GM12878 (cell line): ENCODE measurements at regions not wholly inside any gene's neighbourhood (a gene's known extent, or its start where the extent isn't known, plus 50 kb on each side); places are given as distances from the start of the nearest gene placed in this dataset.

Source experiments
- ATAC-seq: fragments of 200-7000 bp; cut with Tn5 transposase; 3 replicates; pipeline ENCODE4 v1.9.1; 2020; ENCODE audit warnings: mild to moderate bottlenecking, moderate library complexity
- BruUV-seq: library from RNA; stranded (reverse); fragments of 400-500 nt; replicated peaks from 2 replicates; lab custom pipeline; 2021; lab: Mats Ljungman, UMichigan
- CTCF ChIA-PET: fragments of 300-600 bp; sonication (Branson Sonifier 250); formaldehyde crosslinking; extraction: SDS; loops from one replicate; lab custom pipeline; 2021; ENCODE audit warnings: inconsistent platforms; lab: Yijun Ruan, JAX
- POLR2A ChIA-PET: fragments of 350-600 bp; formaldehyde crosslinking; extraction: SDS; loops from one replicate; lab custom pipeline; 2021; ENCODE audit warnings: inconsistent platforms; lab: Charles Lee
- RAD21 ChIA-PET: fragments of 300-600 bp; sonication (Branson Sonifier 250); formaldehyde crosslinking; loops from one replicate; lab custom pipeline; 2023; ENCODE audit warnings: antibody characterized with exemption; ENCODE audit not compliant: unreplicated experiment; lab: Charles Lee
- SMC1A ChIA-PET: fragments of 300-600 bp; sonication (Branson Sonifier 250); formaldehyde crosslinking; loops from one replicate; lab custom pipeline; 2023; ENCODE audit not compliant: unreplicated experiment, uncharacterized antibody; lab: Charles Lee
- DNase-seq: peaks from one replicate; pipeline ENCODE4 v3.0.0-alpha.2; 2011; ENCODE audit warnings: low read depth, low spot score
- FAIRE-seq: peaks from 3 replicates; lab custom pipeline; 2011; peaks lifted over from hg19 to GRCh38; lab: Jason Lieb, UNC
- H2AFZ ChIP-seq: 2 replicates; pipeline ENCODE4 v1.6.0; 2011; ENCODE audit warnings: low read depth, low read length, control low read depth; ENCODE audit not compliant: control insufficient read depth
- H3K27ac ChIP-seq: 2 replicates; pipeline ENCODE4 v1.5.1; 2011; ENCODE audit warnings: control low read depth; ENCODE audit not compliant: control insufficient read depth, insufficient read depth
- H3K27me3 ChIP-seq, 2 experiments: replicated peaks in 1 of 2; 2 replicates each; pipeline versions ENCODE4 v1.6.0 to v1.6.1; 2011; ENCODE audit warnings: low read length in 1 of 2; ENCODE audit not compliant: control insufficient read depth in 2 of 2, insufficient read depth in 2 of 2
- H3K36me3 ChIP-seq, 2 experiments: 2 replicates each; pipeline ENCODE4 v1.5.1; 2011; ENCODE audit warnings: low read length in 1 of 2; ENCODE audit not compliant: control insufficient read depth in 2 of 2, insufficient read depth in 2 of 2
- H3K4me1 ChIP-seq: 2 replicates; pipeline ENCODE4 v1.6.1; 2011; ENCODE audit warnings: mild to moderate bottlenecking, low read length, moderate library complexity, mixed read lengths; ENCODE audit not compliant: control insufficient read depth, insufficient read depth
- H3K4me2 ChIP-seq: 2 replicates; pipeline ENCODE4 v1.6.0; 2011; ENCODE audit warnings: control low read depth; ENCODE audit not compliant: control insufficient read depth, insufficient read depth
- H3K4me3 ChIP-seq: fragments of 200-600 bp; sonication (generic); 2 replicates; pipeline ENCODE4 v1.5.1; 2016
- H3K79me2 ChIP-seq: 2 replicates; pipeline ENCODE4 v1.6.0; 2011; ENCODE audit warnings: low read length; ENCODE audit not compliant: control insufficient read depth, insufficient read depth
- H3K9ac ChIP-seq: 2 replicates; pipeline ENCODE4 v1.8.0; 2011; ENCODE audit warnings: low read length, control low read depth, mixed read lengths; ENCODE audit not compliant: control insufficient read depth, insufficient read depth
- H3K9me3 ChIP-seq: replicated peaks from 3 replicates; pipeline ENCODE4 v1.5.1; 2011; ENCODE audit warnings: mild to moderate bottlenecking, low read length; ENCODE audit not compliant: control insufficient read depth, insufficient read depth
- H4K20me1 ChIP-seq: 2 replicates; pipeline ENCODE4 v1.6.0; 2011; ENCODE audit not compliant: control insufficient read depth, insufficient read depth
- BCL3 ChIP-seq: IDR thresholded peaks from 2 replicates; pipeline ENCODE4 v1.6.1; 2011; ENCODE audit warnings: borderline replicate concordance, low read depth, mild to moderate bottlenecking, moderate library complexity, low read length; ENCODE audit not compliant: insufficient read depth, poor library complexity, severe bottlenecking
- CHD1 ChIP-seq: IDR thresholded peaks from 2 replicates; pipeline ENCODE4 v1.6.1; 2012; ENCODE audit warnings: low read depth, low read length, improper control_type of control experiment
- CHD2 ChIP-seq: IDR thresholded peaks from 2 replicates; pipeline ENCODE4 v1.6.1; 2011; ENCODE audit warnings: low read depth, low read length, improper control_type of control experiment, borderline replicate concordance
- CREB1 ChIP-seq: IDR thresholded peaks from 2 replicates; pipeline ENCODE4 v1.6.1; 2012; ENCODE audit warnings: low read depth, mild to moderate bottlenecking, inconsistent platforms
- E2F4 ChIP-seq: IDR thresholded peaks from 2 replicates; pipeline ENCODE4 v1.6.1; 2012; ENCODE audit warnings: low read depth, low read length, improper control_type of control experiment
- IKZF2 ChIP-seq, 2 experiments: fragments of 450-650 bp; IDR thresholded peaks; 2 replicates each; pipeline ENCODE4 v1.6.1; 2017; ENCODE audit warnings: mild to moderate bottlenecking in 2 of 2, moderate library complexity in 2 of 2
- MXI1 ChIP-seq: fragments of 150-350 bp; IDR thresholded peaks from 2 replicates; pipeline ENCODE4 v1.6.1; 2011; ENCODE audit warnings: low read depth, mild to moderate bottlenecking, inconsistent platforms, low read length, improper control_type of control experiment
- NBN ChIP-seq: fragments of 450-650 bp; IDR thresholded peaks from 2 replicates; pipeline ENCODE4 v1.6.1; 2016
- RUNX3 ChIP-seq: IDR thresholded peaks from 2 replicates; pipeline ENCODE4 v1.6.1; 2012; ENCODE audit warnings: low read length, inconsistent platforms
- SMARCA5 ChIP-seq: fragments of 450-650 bp; IDR thresholded peaks from 2 replicates; pipeline ENCODE4 v1.6.1; 2017; ENCODE audit warnings: mild to moderate bottlenecking
- TCF7 ChIP-seq: IDR thresholded peaks from 2 replicates; pipeline ENCODE4 v1.6.1; 2014; ENCODE audit warnings: antibody characterized with exemption, borderline replicate concordance
- ZNF274 ChIP-seq: IDR thresholded peaks from one replicate; pipeline ENCODE4 v1.8.0; 2011; ENCODE audit not compliant: insufficient read length, insufficient read depth
- in situ Hi-C: fragments of 300-500 bp; cut with MboI; formaldehyde crosslinking; loops from 9 replicates; pipeline ENCODE4 v1.14.3; 2018; ENCODE audit warnings: mixed read lengths
- intact Hi-C: fragments of 100-400 bp; cut with micrococcal nuclease; formaldehyde crosslinking; loops from one replicate; pipeline ENCODE4 v1.14.2; 2022; ENCODE audit not compliant: unreplicated experiment
- TF ChIP-seq, protein P1 (sequence below): IDR thresholded peaks from 2 replicates; pipeline ENCODE4 v1.6.1; 2012; ENCODE audit warnings: low read length, inconsistent platforms
- TF ChIP-seq, protein P2 (sequence below): fragments of 450-650 bp; formaldehyde crosslinking; IDR thresholded peaks from 2 replicates; pipeline ENCODE4 v1.4.0; 2020; ENCODE audit warnings: mild to moderate bottlenecking, moderate library complexity
- TF ChIP-seq, protein P3 (sequence below): fragments of 450-650 bp; IDR thresholded peaks from 2 replicates; pipeline ENCODE4 v1.6.1; 2017; ENCODE audit warnings: mild to moderate bottlenecking, low read depth, inconsistent platforms; ENCODE audit not compliant: poor library complexity, severe bottlenecking

DNA sequence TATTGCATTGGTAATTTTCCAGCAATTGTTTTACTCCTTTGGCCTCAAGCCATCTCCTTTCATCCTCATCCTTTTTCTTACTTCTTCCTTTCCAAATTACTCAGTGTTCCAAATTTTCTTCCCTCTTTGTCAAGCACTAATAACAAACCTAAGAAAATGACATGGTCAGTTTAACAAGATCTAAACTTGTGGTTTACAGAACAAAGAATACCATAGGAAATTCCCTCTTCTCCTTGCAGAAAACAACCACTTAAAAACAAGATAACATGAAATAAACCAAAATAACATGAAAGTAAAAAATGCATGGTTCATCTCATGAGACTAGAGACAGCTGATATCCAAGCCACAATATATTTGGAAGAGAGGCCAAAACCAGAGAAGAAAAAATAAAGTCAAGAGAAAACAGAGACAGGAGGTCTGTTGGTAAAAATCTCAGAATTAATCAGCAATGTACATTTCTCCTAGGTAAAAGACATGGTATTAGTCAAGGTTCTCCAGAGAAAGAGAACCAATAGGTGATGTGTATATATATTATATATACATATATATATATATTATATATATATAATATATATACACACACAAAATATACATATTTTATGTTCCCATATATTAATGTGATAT lies 51.0 kb upstream of the SENP6 start:
- H3K27me3 ChIP-seq, result no peaks in the 10 kb centered on the region
- H3K79me2 ChIP-seq, result no peaks in the 10 kb centered on the region
- H4K20me1 ChIP-seq, result no peaks in the 10 kb centered on the region
- ATAC-seq, result peak; percentile 68
- in situ Hi-C loops, result no loop called here
- RAD21 ChIA-PET, result no interaction called here
- no peak for DNase-seq
- H3K9me3 ChIP-seq, result no peaks in the 10 kb centered on the region; the same call in 2 of the 3 replicates
- H3K36me3 ChIP-seq, result no peaks in the 10 kb centered on the region
- intact Hi-C loops, result no loop called here
- H3K4me1 ChIP-seq, result peaks cover 4% of the 10 kb centered on the region; the same call in 1 of the 2 replicates
- H3K9ac ChIP-seq, result no peak overlapping the region
- CTCF ChIA-PET, result interaction anchor here (0.6 to 0.7 kb wide), 2 partner anchors 12 to 13 kb away, joined by 3 read pairs; no protein-coding TSS in a partner anchor
- BruUV-seq, result no TSS peak
- H3K4me3 ChIP-seq, result no peak overlapping the region
- no peak overlapping the region for H3K27ac ChIP-seq
- POLR2A ChIA-PET, result no interaction called here
- FAIRE-seq, result no peak
- no peak overlapping the region for H2AFZ ChIP-seq
- no peak overlapping the region for H3K4me2 ChIP-seq
- SMC1A ChIA-PET, result interaction anchor here (0.6 to 2.2 kb wide), 6 partner anchors 8 to 302 kb away, joined by 3 to 6 read pairs (median 3); no protein-coding TSS in a partner anchor
- no peak for TF ChIP-seq CHD1
- peak; percentile 59; the same call in 1 of the 2 replicates for TF ChIP-seq TCF7
- TF ChIP-seq, protein P1, sequence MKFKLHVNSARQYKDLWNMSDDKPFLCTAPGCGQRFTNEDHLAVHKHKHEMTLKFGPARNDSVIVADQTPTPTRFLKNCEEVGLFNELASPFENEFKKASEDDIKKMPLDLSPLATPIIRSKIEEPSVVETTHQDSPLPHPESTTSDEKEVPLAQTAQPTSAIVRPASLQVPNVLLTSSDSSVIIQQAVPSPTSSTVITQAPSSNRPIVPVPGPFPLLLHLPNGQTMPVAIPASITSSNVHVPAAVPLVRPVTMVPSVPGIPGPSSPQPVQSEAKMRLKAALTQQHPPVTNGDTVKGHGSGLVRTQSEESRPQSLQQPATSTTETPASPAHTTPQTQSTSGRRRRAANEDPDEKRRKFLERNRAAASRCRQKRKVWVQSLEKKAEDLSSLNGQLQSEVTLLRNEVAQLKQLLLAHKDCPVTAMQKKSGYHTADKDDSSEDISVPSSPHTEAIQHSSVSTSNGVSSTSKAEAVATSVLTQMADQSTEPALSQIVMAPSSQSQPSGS, result peak; percentile 28; the same call in 1 of the 2 replicates
- TF ChIP-seq NBN, result no peak
- TF ChIP-seq SMARCA5, result no peak
- TF ChIP-seq RUNX3, result peak; percentile 79
- TF ChIP-seq MXI1, result no peak
- peak; percentile 69 to 72 for TF ChIP-seq IKZF2 (IDR thresholded peaks at IDR 0.05)
- no peak for TF ChIP-seq CREB1
- no peak for TF ChIP-seq ZNF274
- TF ChIP-seq BCL3, result no peak
- no peak for TF ChIP-seq E2F4
- no peak for TF ChIP-seq CHD2
- TF ChIP-seq, protein P2, sequence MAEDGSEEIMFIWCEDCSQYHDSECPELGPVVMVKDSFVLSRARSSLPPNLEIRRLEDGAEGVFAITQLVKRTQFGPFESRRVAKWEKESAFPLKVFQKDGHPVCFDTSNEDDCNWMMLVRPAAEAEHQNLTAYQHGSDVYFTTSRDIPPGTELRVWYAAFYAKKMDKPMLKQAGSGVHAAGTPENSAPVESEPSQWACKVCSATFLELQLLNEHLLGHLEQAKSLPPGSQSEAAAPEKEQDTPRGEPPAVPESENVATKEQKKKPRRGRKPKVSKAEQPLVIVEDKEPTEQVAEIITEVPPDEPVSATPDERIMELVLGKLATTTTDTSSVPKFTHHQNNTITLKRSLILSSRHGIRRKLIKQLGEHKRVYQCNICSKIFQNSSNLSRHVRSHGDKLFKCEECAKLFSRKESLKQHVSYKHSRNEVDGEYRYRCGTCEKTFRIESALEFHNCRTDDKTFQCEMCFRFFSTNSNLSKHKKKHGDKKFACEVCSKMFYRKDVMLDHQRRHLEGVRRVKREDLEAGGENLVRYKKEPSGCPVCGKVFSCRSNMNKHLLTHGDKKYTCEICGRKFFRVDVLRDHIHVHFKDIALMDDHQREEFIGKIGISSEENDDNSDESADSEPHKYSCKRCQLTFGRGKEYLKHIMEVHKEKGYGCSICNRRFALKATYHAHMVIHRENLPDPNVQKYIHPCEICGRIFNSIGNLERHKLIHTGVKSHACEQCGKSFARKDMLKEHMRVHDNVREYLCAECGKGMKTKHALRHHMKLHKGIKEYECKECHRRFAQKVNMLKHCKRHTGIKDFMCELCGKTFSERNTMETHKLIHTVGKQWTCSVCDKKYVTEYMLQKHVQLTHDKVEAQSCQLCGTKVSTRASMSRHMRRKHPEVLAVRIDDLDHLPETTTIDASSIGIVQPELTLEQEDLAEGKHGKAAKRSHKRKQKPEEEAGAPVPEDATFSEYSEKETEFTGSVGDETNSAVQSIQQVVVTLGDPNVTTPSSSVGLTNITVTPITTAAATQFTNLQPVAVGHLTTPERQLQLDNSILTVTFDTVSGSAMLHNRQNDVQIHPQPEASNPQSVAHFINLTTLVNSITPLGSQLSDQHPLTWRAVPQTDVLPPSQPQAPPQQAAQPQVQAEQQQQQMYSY, result no peak
- TF ChIP-seq, protein P3, sequence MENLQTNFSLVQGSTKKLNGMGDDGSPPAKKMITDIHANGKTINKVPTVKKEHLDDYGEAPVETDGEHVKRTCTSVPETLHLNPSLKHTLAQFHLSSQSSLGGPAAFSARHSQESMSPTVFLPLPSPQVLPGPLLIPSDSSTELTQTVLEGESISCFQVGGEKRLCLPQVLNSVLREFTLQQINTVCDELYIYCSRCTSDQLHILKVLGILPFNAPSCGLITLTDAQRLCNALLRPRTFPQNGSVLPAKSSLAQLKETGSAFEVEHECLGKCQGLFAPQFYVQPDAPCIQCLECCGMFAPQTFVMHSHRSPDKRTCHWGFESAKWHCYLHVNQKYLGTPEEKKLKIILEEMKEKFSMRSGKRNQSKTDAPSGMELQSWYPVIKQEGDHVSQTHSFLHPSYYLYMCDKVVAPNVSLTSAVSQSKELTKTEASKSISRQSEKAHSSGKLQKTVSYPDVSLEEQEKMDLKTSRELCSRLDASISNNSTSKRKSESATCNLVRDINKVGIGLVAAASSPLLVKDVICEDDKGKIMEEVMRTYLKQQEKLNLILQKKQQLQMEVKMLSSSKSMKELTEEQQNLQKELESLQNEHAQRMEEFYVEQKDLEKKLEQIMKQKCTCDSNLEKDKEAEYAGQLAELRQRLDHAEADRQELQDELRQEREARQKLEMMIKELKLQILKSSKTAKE, result no peak
